ENCODE measurements at regions not wholly inside any gene's neighbourhood (a gene's known extent, or its start where the extent isn't known, plus 50 kb on each side); places are given as distances from the start of the nearest gene placed in this dataset.

DNA sequence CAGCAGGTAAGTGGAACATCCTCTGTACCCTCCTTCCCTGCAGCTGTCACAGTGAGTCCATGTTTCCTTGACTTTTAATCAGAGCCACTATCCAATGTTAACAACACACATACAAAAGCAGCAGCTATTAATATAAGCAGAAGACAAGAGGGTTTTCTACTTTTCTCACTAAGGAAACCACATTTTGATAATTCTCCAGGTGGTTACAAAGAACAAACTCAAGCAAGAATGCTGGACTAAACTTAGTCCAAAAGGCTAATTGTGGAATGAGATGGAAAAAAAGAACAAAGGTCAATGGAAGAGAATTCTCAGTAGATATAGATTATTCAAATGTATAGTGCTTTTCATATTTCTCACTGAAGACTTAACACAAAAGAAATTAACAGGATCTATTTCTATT is 176.9 kb upstream of the SLC39A10 start:
- TF ChIP-seq, protein P1, sequence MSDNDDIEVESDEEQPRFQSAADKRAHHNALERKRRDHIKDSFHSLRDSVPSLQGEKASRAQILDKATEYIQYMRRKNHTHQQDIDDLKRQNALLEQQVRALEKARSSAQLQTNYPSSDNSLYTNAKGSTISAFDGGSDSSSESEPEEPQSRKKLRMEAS (IDR thresholded peaks at IDR 0.05; ENCODE audit: low read depth), result no peak
- no peak for TF ChIP-seq RFX5 (IDR thresholded peaks at IDR 0.05; ENCODE audit: low read length)
- TF ChIP-seq, protein P2, sequence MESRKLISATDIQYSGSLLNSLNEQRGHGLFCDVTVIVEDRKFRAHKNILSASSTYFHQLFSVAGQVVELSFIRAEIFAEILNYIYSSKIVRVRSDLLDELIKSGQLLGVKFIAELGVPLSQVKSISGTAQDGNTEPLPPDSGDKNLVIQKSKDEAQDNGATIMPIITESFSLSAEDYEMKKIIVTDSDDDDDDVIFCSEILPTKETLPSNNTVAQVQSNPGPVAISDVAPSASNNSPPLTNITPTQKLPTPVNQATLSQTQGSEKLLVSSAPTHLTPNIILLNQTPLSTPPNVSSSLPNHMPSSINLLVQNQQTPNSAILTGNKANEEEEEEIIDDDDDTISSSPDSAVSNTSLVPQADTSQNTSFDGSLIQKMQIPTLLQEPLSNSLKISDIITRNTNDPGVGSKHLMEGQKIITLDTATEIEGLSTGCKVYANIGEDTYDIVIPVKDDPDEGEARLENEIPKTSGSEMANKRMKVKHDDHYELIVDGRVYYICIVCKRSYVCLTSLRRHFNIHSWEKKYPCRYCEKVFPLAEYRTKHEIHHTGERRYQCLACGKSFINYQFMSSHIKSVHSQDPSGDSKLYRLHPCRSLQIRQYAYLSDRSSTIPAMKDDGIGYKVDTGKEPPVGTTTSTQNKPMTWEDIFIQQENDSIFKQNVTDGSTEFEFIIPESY (IDR thresholded peaks at IDR 0.05; ENCODE audit: borderline replicate concordance, low read depth), result no peak
- TF ChIP-seq TEAD4 (IDR thresholded peaks at IDR 0.05; ENCODE audit: borderline replicate concordance, insufficient read depth), result no peak
- TF ChIP-seq EZH2phosphoT487 (IDR thresholded peaks at IDR 0.05; ENCODE audit: borderline replicate concordance, low read depth), result no peak
- TF ChIP-seq RCOR1 (IDR thresholded peaks at IDR 0.05; ENCODE audit: low read length), result no peak
- TF ChIP-seq, protein P3, sequence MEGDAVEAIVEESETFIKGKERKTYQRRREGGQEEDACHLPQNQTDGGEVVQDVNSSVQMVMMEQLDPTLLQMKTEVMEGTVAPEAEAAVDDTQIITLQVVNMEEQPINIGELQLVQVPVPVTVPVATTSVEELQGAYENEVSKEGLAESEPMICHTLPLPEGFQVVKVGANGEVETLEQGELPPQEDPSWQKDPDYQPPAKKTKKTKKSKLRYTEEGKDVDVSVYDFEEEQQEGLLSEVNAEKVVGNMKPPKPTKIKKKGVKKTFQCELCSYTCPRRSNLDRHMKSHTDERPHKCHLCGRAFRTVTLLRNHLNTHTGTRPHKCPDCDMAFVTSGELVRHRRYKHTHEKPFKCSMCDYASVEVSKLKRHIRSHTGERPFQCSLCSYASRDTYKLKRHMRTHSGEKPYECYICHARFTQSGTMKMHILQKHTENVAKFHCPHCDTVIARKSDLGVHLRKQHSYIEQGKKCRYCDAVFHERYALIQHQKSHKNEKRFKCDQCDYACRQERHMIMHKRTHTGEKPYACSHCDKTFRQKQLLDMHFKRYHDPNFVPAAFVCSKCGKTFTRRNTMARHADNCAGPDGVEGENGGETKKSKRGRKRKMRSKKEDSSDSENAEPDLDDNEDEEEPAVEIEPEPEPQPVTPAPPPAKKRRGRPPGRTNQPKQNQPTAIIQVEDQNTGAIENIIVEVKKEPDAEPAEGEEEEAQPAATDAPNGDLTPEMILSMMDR (IDR thresholded peaks at IDR 0.05), result no peak
